Lung (tissue), 11 donors: ENCODE measurements at regions not wholly inside any gene's neighbourhood (a gene's known extent, or its start where the extent isn't known, plus 50 kb on each side); places are given as distances from the start of the nearest gene placed in this dataset.

Experiments used
- ATAC-seq: fragments of 200-7000 bp; cut with Tn5 transposase; one replicate; pipeline ENCODE4 v1.9.1; 2020; ENCODE audit warnings: moderate number of reproducible peaks; ENCODE audit not compliant: insufficient read depth, low FRiP score
- DNase-seq, 3 donors: peaks; one replicate each; pipeline ENCODE4 v3.0.0-alpha.2; 2013 to 2017
- H3K27ac ChIP-seq, 2 donors: one replicate each; pipeline ENCODE4 v1.5.1; 2013; ENCODE audit warnings: mild to moderate bottlenecking in 2 of 2, moderate library complexity in 2 of 2, control low read depth in 1 of 2, inconsistent platforms in 1 of 2, low read depth in 1 of 2, low read length in 1 of 2
- H3K27me3 ChIP-seq, 3 donors: one replicate each; pipeline ENCODE4 v1.5.1; 2013; ENCODE audit warnings: low read length in 2 of 3; ENCODE audit not compliant: control insufficient read depth in 3 of 3, insufficient read depth in 3 of 3
- H3K36me3 ChIP-seq, 4 donors: one replicate each; pipeline ENCODE4 v1.5.1; 2013; ENCODE audit warnings: low read length in 4 of 4, mild to moderate bottlenecking in 1 of 4, moderate library complexity in 1 of 4; ENCODE audit not compliant: control insufficient read depth in 4 of 4, insufficient read depth in 4 of 4
- H3K4me1 ChIP-seq, 5 donors: one replicate each; pipeline ENCODE4 v1.5.1; 2013; ENCODE audit warnings: low read length in 5 of 5, mild to moderate bottlenecking in 2 of 5, moderate library complexity in 1 of 5; ENCODE audit not compliant: control insufficient read depth in 5 of 5, insufficient read depth in 5 of 5
- H3K4me3 ChIP-seq: one replicate; pipeline ENCODE4 v1.5.1; 2013; ENCODE audit warnings: mild to moderate bottlenecking, control low read depth, moderate library complexity
- H3K9ac ChIP-seq, 2 donors: one replicate each; pipeline ENCODE4 v1.5.1; 2013; ENCODE audit warnings: low read length in 2 of 2, control low read depth in 1 of 2; ENCODE audit not compliant: insufficient read depth in 1 of 2
- H3K9me3 ChIP-seq, 4 donors: one replicate each; pipeline ENCODE4 v1.5.1; 2013; ENCODE audit warnings: low read length in 3 of 4, mild to moderate bottlenecking in 1 of 4, moderate library complexity in 1 of 4; ENCODE audit not compliant: control insufficient read depth in 4 of 4, insufficient read depth in 3 of 4
- CTCF ChIP-seq: IDR thresholded peaks from 2 replicates; pipeline ENCODE4 v1.5.1; 2012; ENCODE audit warnings: mild to moderate bottlenecking; ENCODE audit errors: control extremely low read depth, extremely low read depth
- WGBS, 2 donors: extraction: QIAGEN DNeasy Blood & Tissue Kit; methylation state at CpG; one replicate each; pipeline ENCODE4 v1.1.7; 2013; 5-methylcytosine and 5-hydroxymethylcytosine counted together
- donor health status: control.
- donor health status: control.
- donor health status: Bipolar disorder and iron deficiency.
- donor health status: healthy.
- donor health status: DM: yes; HTN: yes; CAD: no.

GRCh38 chr15:94770199-94770598, 538.8 kb downstream of the MCTP2 start:
- WGBS, 2 donors = 92 to 94% methylated on average over 10 of the region's 10 CpGs
- ATAC-seq = no peak
- H3K27me3 ChIP-seq = no peaks in the 10 kb centered on the region
- no peak for DNase-seq
- no peak overlapping the region for H3K9ac ChIP-seq
- H3K36me3 ChIP-seq = no peaks in the 10 kb centered on the region
- TF ChIP-seq CTCF = no peak
- H3K9me3 ChIP-seq = no peaks in the 10 kb centered on the region
- H3K4me1 ChIP-seq = no peaks in the 10 kb centered on the region
- no peak overlapping the region for H3K27ac ChIP-seq
- no peak overlapping the region for H3K4me3 ChIP-seq

DNA sequence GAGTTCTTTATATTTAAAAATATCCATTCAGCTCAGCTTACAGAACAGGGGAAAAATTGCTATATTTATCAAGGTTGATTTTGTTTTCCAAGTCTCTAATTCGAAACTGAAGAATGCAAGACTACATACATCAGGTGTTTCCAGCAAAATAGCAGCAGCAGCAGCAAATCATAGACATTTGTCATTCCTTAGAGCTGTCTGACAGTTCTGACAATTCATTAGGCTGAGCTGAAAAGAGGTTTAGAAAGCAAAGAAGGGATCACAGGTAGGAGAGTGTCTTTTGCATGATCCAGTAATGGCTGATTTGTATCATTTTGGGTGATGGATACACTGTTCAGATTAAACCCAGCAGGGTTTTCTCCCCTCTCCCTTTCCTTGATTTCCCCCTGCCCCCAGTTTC, 545.7 kb downstream of the MCTP2 start:
- H3K36me3 ChIP-seq = no peaks in the 10 kb centered on the region
- no peak for TF ChIP-seq CTCF
- no peak overlapping the region for H3K4me3 ChIP-seq
- ATAC-seq = no peak
- DNase-seq = no peak
- H3K4me1 ChIP-seq = no peaks in the 10 kb centered on the region
- H3K9ac ChIP-seq = no peak overlapping the region
- no peaks in the 10 kb centered on the region for H3K9me3 ChIP-seq
- H3K27ac ChIP-seq = no peak overlapping the region
- 76 to 87% methylated on average over 1 of the region's 1 CpG for WGBS, 2 donors
- no peaks in the 10 kb centered on the region for H3K27me3 ChIP-seq

- no peak overlapping the region for H3K27ac ChIP-seq
- H3K4me3 ChIP-seq = no peak overlapping the region
- H3K9ac ChIP-seq = no peak overlapping the region
- ATAC-seq (no peak), DNase-seq (no peak)
- H3K4me1 ChIP-seq = no peaks in the 10 kb centered on the region
- no peaks in the 10 kb centered on the region for H3K27me3 ChIP-seq
- no peaks in the 10 kb centered on the region for H3K36me3 ChIP-seq
- H3K9me3 ChIP-seq = no peaks in the 10 kb centered on the region
- TF ChIP-seq CTCF = no peak
Measured at GRCh38 chr15:94778840-94779239, 547.5 kb downstream of the MCTP2 start.

DNA sequence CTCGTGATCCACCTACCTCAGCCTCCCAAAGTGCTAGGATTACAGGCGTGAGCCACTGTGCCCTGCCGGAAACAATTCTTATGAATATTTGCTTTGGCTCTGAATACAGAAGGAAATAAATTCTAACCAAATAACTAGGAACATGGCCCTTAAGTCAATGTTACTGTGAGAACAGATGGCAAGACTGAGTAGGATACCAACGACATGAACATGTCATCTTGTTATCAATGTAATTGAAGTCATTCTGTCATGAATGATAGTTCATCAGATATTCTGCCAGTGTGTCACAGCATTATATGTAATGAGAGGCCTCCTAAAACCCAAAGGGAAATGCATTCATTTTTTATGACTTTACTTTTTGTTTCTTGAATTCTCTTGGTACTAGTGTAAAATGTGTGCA, 548.8 kb downstream of the MCTP2 start:
- Histone ChIP-seq H3K27me3 (no peaks in the 10 kb centered on the region), H3K4me1 (no peaks in the 10 kb centered on the region), H3K9me3 (no peaks in the 10 kb centered on the region), H3K4me3 (no peak overlapping the region), H3K36me3 (no peaks in the 10 kb centered on the region), H3K27ac (no peak overlapping the region), H3K9ac (no peak overlapping the region)
- 88 to 92% methylated on average over 4 of the region's 4 CpGs for WGBS, 2 donors
- ATAC-seq (no peak), DNase-seq (no peak)
- no peak for TF ChIP-seq CTCF
